ENCODE measurements at regions not wholly inside any gene's neighbourhood (a gene's known extent, or its start where the extent isn't known, plus 50 kb on each side); places are given as distances from the start of the nearest gene placed in this dataset.

- ATAC-seq (replicated peaks in 1 of 4) = no peak
- CTCF ChIA-PET = no interaction called here
- H3K27me3 ChIP-seq (replicated peaks in 1 of 2; ENCODE audit: control insufficient read depth in 2 of 2, extremely low read depth in 1 of 2, insufficient read depth in 2 of 2, low read length in 1 of 2) = no peaks in the 10 kb centered on the region
Measured at GRCh38 chr21:16979574-16979973, 533.3 kb upstream of the CXADR start.

GRCh38 chr21:16983420-16983819 lies 529.4 kb upstream of the CXADR start:
- Histone ChIP-seq H3K27ac (ENCODE audit: low read length) (no peak overlapping the region), H3K4me3 (ENCODE audit: control insufficient read depth in 1 of 2, extremely low read depth in 1 of 2, low read length in 1 of 2) (no peak overlapping the region), H3K36me3 (ENCODE audit: control insufficient read depth in 2 of 2, extremely low read depth in 1 of 2, insufficient read depth in 1 of 2, low read length in 1 of 2) (no peaks in the 10 kb centered on the region), H3K27me3 (replicated peaks in 1 of 2; ENCODE audit: control insufficient read depth in 2 of 2, extremely low read depth in 1 of 2, insufficient read depth in 2 of 2, low read length in 1 of 2) (no peaks in the 10 kb centered on the region), H3K9me3 (no peaks in the 10 kb centered on the region), H3K4me1 (ENCODE audit: control insufficient read depth in 1 of 2, extremely low read depth in 1 of 2, insufficient read depth in 2 of 2, low read length in 2 of 2) (no peaks in the 10 kb centered on the region)
- H3K27ac Mint-ChIP-seq = no peak overlapping the region
- DNase-seq (no peak), ATAC-seq (replicated peaks in 1 of 4) (no peak)
- CTCF ChIA-PET = no interaction called here
- peaks cover 11 to 18% (median 12%) of the 10 kb centered on the region in 3 donors for H3K9me3 Mint-ChIP-seq
- POLR2A ChIA-PET = no interaction called here
- H3K27me3 Mint-ChIP-seq = no peaks in the 10 kb centered on the region
- H3K4me3 Mint-ChIP-seq = no peak overlapping the region
- H3K36me3 Mint-ChIP-seq = no peaks in the 10 kb centered on the region
- H3K4me1 Mint-ChIP-seq = no peaks in the 10 kb centered on the region

More at GRCh38 chr21:16979574-16979973, 533.3 kb upstream of the CXADR start:
- no peaks in the 10 kb centered on the region for H3K27me3 Mint-ChIP-seq
- no peaks in the 10 kb centered on the region for H3K4me1 ChIP-seq (ENCODE audit: control insufficient read depth in 1 of 2, extremely low read depth in 1 of 2, insufficient read depth in 2 of 2, low read length in 2 of 2)
- H3K36me3 Mint-ChIP-seq = no peaks in the 10 kb centered on the region
- no peak overlapping the region for H3K27ac Mint-ChIP-seq
- H3K4me1 Mint-ChIP-seq = no peaks in the 10 kb centered on the region
- POLR2A ChIA-PET = no interaction called here
- no peak overlapping the region for H3K27ac ChIP-seq (ENCODE audit: low read length)
- H3K4me3 ChIP-seq (ENCODE audit: control insufficient read depth in 1 of 2, extremely low read depth in 1 of 2, low read length in 1 of 2) = no peak overlapping the region
- H3K4me3 Mint-ChIP-seq = no peak overlapping the region
- peaks cover 5 to 16% (median 6%) of the 10 kb centered on the region in 3 donors for H3K9me3 Mint-ChIP-seq
- no peak for DNase-seq
- H3K9me3 ChIP-seq = no peaks in the 10 kb centered on the region
- no peaks in the 10 kb centered on the region for H3K36me3 ChIP-seq (ENCODE audit: control insufficient read depth in 2 of 2, extremely low read depth in 1 of 2, insufficient read depth in 1 of 2, low read length in 1 of 2)
- no CpG with 5 or more reads among the region's 3 CpGs for WGBS (ENCODE audit: insufficient coverage)

GRCh38 chr21:16992448-16992847 lies 520.4 kb upstream of the CXADR start:
- Histone ChIP-seq H3K27ac (ENCODE audit: low read length) (no peak overlapping the region), H3K27me3 (replicated peaks in 1 of 2; ENCODE audit: control insufficient read depth in 2 of 2, extremely low read depth in 1 of 2, insufficient read depth in 2 of 2, low read length in 1 of 2) (no peaks in the 10 kb centered on the region), H3K9me3 (no peaks in the 10 kb centered on the region), H3K4me1 (ENCODE audit: control insufficient read depth in 1 of 2, extremely low read depth in 1 of 2, insufficient read depth in 2 of 2, low read length in 2 of 2) (no peaks in the 10 kb centered on the region), H3K36me3 (ENCODE audit: control insufficient read depth in 2 of 2, extremely low read depth in 1 of 2, insufficient read depth in 1 of 2, low read length in 1 of 2) (no peaks in the 10 kb centered on the region), H3K4me3 (ENCODE audit: control insufficient read depth in 1 of 2, extremely low read depth in 1 of 2, low read length in 1 of 2) (no peak overlapping the region)
- no CpG with 5 or more reads among the region's 3 CpGs for WGBS (ENCODE audit: insufficient coverage)
- Mint-ChIP-seq H3K27ac (no peak overlapping the region), H3K4me3 (no peak overlapping the region), H3K9me3 (peaks cover 4 to 16% (median 8%) of the 10 kb centered on the region in 3 donors), H3K4me1 (no peaks in the 10 kb centered on the region), H3K36me3 (no peaks in the 10 kb centered on the region), H3K27me3 (no peaks in the 10 kb centered on the region)
- ATAC-seq (replicated peaks in 1 of 4) = no peak
- CTCF ChIA-PET = no interaction called here
- no peak for DNase-seq
- POLR2A ChIA-PET = no interaction called here

- Histone ChIP-seq H3K4me3 (ENCODE audit: control insufficient read depth in 1 of 2, extremely low read depth in 1 of 2, low read length in 1 of 2) (no peak overlapping the region), H3K27me3 (replicated peaks in 1 of 2; ENCODE audit: control insufficient read depth in 2 of 2, extremely low read depth in 1 of 2, insufficient read depth in 2 of 2, low read length in 1 of 2) (no peaks in the 10 kb centered on the region), H3K27ac (ENCODE audit: low read length) (no peak overlapping the region), H3K9me3 (no peaks in the 10 kb centered on the region), H3K36me3 (ENCODE audit: control insufficient read depth in 2 of 2, extremely low read depth in 1 of 2, insufficient read depth in 1 of 2, low read length in 1 of 2) (no peaks in the 10 kb centered on the region), H3K4me1 (ENCODE audit: control insufficient read depth in 1 of 2, extremely low read depth in 1 of 2, insufficient read depth in 2 of 2, low read length in 2 of 2) (no peaks in the 10 kb centered on the region)
- POLR2A ChIA-PET = no interaction called here
- WGBS (ENCODE audit: insufficient coverage) = no CpG with 5 or more reads among the region's 3 CpGs
- CTCF ChIA-PET = no interaction called here
- H3K27me3 Mint-ChIP-seq = no peaks in the 10 kb centered on the region
- H3K9me3 Mint-ChIP-seq = peaks cover 4 to 13% (median 8%) of the 10 kb centered on the region in 3 donors
- no peaks in the 10 kb centered on the region for H3K4me1 Mint-ChIP-seq
- DNase-seq = no peak
- H3K36me3 Mint-ChIP-seq = no peaks in the 10 kb centered on the region
- H3K4me3 Mint-ChIP-seq = no peak overlapping the region
- H3K27ac Mint-ChIP-seq = no peak overlapping the region
- ATAC-seq (replicated peaks in 1 of 4) = no peak
Measured at GRCh38 chr21:16993416-16994038, 519.3 kb upstream of the CXADR start.

GRCh38 chr21:17002594-17003257 lies 510.1 kb upstream of the CXADR start:
- no CpG with 5 or more reads among the region's 4 CpGs for WGBS (ENCODE audit: insufficient coverage)
- H3K9me3 Mint-ChIP-seq = peaks cover 10 to 22% (median 13%) of the 10 kb centered on the region in 3 donors
- POLR2A ChIA-PET = no interaction called here

GRCh38 chr21:17003258-17003615 lies 509.6 kb upstream of the CXADR start:
- peaks cover 10 to 22% (median 13%) of the 10 kb centered on the region in 3 donors for H3K9me3 Mint-ChIP-seq
- Histone ChIP-seq H3K4me1 (ENCODE audit: control insufficient read depth in 1 of 2, extremely low read depth in 1 of 2, insufficient read depth in 2 of 2, low read length in 2 of 2) (no peaks in the 10 kb centered on the region), H3K36me3 (ENCODE audit: control insufficient read depth in 2 of 2, extremely low read depth in 1 of 2, insufficient read depth in 1 of 2, low read length in 1 of 2) (no peaks in the 10 kb centered on the region), H3K27me3 (replicated peaks in 1 of 2; ENCODE audit: control insufficient read depth in 2 of 2, extremely low read depth in 1 of 2, insufficient read depth in 2 of 2, low read length in 1 of 2) (no peaks in the 10 kb centered on the region), H3K4me3 (ENCODE audit: control insufficient read depth in 1 of 2, extremely low read depth in 1 of 2, low read length in 1 of 2) (no peak overlapping the region), H3K27ac (ENCODE audit: low read length) (no peak overlapping the region), H3K9me3 (no peaks in the 10 kb centered on the region)
- H3K27ac Mint-ChIP-seq = no peak overlapping the region
- no peak overlapping the region for H3K4me3 Mint-ChIP-seq
- POLR2A ChIA-PET = no interaction called here
- no CpG with 5 or more reads among the region's 1 CpG for WGBS (ENCODE audit: insufficient coverage)
- no peaks in the 10 kb centered on the region for H3K36me3 Mint-ChIP-seq
- H3K4me1 Mint-ChIP-seq = peaks cover 0 to 4% (median 0%) of the 10 kb centered on the region in 3 donors
- DNase-seq = no peak
- no peaks in the 10 kb centered on the region for H3K27me3 Mint-ChIP-seq
- CTCF ChIA-PET = no interaction called here
- ATAC-seq (replicated peaks in 1 of 4) = no peak

More at GRCh38 chr21:17002594-17003257, 510.1 kb upstream of the CXADR start:
- CTCF ChIA-PET = no interaction called here
- Histone ChIP-seq H3K27me3 (replicated peaks in 1 of 2; ENCODE audit: control insufficient read depth in 2 of 2, extremely low read depth in 1 of 2, insufficient read depth in 2 of 2, low read length in 1 of 2) (no peaks in the 10 kb centered on the region), H3K4me3 (ENCODE audit: control insufficient read depth in 1 of 2, extremely low read depth in 1 of 2, low read length in 1 of 2) (no peak overlapping the region), H3K4me1 (ENCODE audit: control insufficient read depth in 1 of 2, extremely low read depth in 1 of 2, insufficient read depth in 2 of 2, low read length in 2 of 2) (no peaks in the 10 kb centered on the region), H3K36me3 (ENCODE audit: control insufficient read depth in 2 of 2, extremely low read depth in 1 of 2, insufficient read depth in 1 of 2, low read length in 1 of 2) (no peaks in the 10 kb centered on the region), H3K9me3 (no peaks in the 10 kb centered on the region), H3K27ac (ENCODE audit: low read length) (no peak overlapping the region)
- no peak overlapping the region for H3K4me3 Mint-ChIP-seq
- H3K36me3 Mint-ChIP-seq = no peaks in the 10 kb centered on the region
- H3K4me1 Mint-ChIP-seq = peaks cover 0 to 4% (median 0%) of the 10 kb centered on the region in 3 donors
- no peaks in the 10 kb centered on the region for H3K27me3 Mint-ChIP-seq
- ATAC-seq (replicated peaks in 1 of 4) (no peak), DNase-seq (no peak)
- no peak overlapping the region for H3K27ac Mint-ChIP-seq

Measured in T-cell (primary cell).